ENCODE measurements at regions not wholly inside any gene's neighbourhood (a gene's known extent, or its start where the extent isn't known, plus 50 kb on each side); places are given as distances from the start of the nearest gene placed in this dataset.

- TF ChIP-seq CTCF (IDR thresholded peaks at IDR 0.05; ENCODE audit: partially characterized antibody, unreplicated experiment) = no peak
- H3K9me3 Mint-ChIP-seq (ENCODE audit: unreplicated experiment) = no peaks in the 10 kb centered on the region
- no peak overlapping the region for H3K4me3 Mint-ChIP-seq (ENCODE audit: unreplicated experiment)
- H3K36me3 Mint-ChIP-seq (ENCODE audit: unreplicated experiment) = peaks cover 9% of the 10 kb centered on the region
- no peak overlapping the region for H3K27ac Mint-ChIP-seq (ENCODE audit: unreplicated experiment)
- no peak for DNase-seq
- H3K27me3 Mint-ChIP-seq (ENCODE audit: unreplicated experiment) = no peaks in the 10 kb centered on the region
- peaks cover 30% of the 10 kb centered on the region for H3K4me1 Mint-ChIP-seq (ENCODE audit: low read depth, unreplicated experiment)
Measured at GRCh38 chr15:69551391-69552056, 98.9 kb downstream of the RPLP1 start.

- Mint-ChIP-seq H3K9me3 (ENCODE audit: unreplicated experiment) (peaks cover 2% of the 10 kb centered on the region), H3K4me1 (ENCODE audit: low read depth, unreplicated experiment) (peaks cover 34% of the 10 kb centered on the region), H3K27ac (ENCODE audit: unreplicated experiment) (no peak overlapping the region), H3K27me3 (ENCODE audit: unreplicated experiment) (no peaks in the 10 kb centered on the region), H3K4me3 (ENCODE audit: unreplicated experiment) (no peak overlapping the region), H3K36me3 (ENCODE audit: unreplicated experiment) (peaks cover 9% of the 10 kb centered on the region)
- TF ChIP-seq CTCF (IDR thresholded peaks at IDR 0.05; ENCODE audit: partially characterized antibody, unreplicated experiment) = no peak
- no peak for DNase-seq
Measured at GRCh38 chr15:69552057-69552815, 99.6 kb downstream of the RPLP1 start.

GRCh38 chr15:69553686-69554085 is 101.1 kb downstream of the RPLP1 start:
- Mint-ChIP-seq H3K9me3 (ENCODE audit: unreplicated experiment) (peaks cover 2% of the 10 kb centered on the region), H3K27me3 (ENCODE audit: unreplicated experiment) (no peaks in the 10 kb centered on the region), H3K27ac (ENCODE audit: unreplicated experiment) (no peak overlapping the region), H3K4me3 (ENCODE audit: unreplicated experiment) (no peak overlapping the region), H3K4me1 (ENCODE audit: low read depth, unreplicated experiment) (peaks cover 34% of the 10 kb centered on the region), H3K36me3 (ENCODE audit: unreplicated experiment) (peaks cover 9% of the 10 kb centered on the region)
- no peak for TF ChIP-seq CTCF (IDR thresholded peaks at IDR 0.05; ENCODE audit: partially characterized antibody, unreplicated experiment)
- DNase-seq = no peak

GRCh38 chr15:69554279-69554961 is 101.8 kb downstream of the RPLP1 start:
- Mint-ChIP-seq H3K27ac (ENCODE audit: unreplicated experiment) (peak overlapping the region; percentile 50), H3K36me3 (ENCODE audit: unreplicated experiment) (peaks cover 9% of the 10 kb centered on the region), H3K9me3 (ENCODE audit: unreplicated experiment) (peaks cover 2% of the 10 kb centered on the region), H3K4me3 (ENCODE audit: unreplicated experiment) (peak overlapping the region; percentile 49), H3K4me1 (ENCODE audit: low read depth, unreplicated experiment) (peaks cover 27% of the 10 kb centered on the region), H3K27me3 (ENCODE audit: unreplicated experiment) (no peaks in the 10 kb centered on the region)
- no peak for DNase-seq
- TF ChIP-seq CTCF (IDR thresholded peaks at IDR 0.05; ENCODE audit: partially characterized antibody, unreplicated experiment) = no peak

Measured in glutamatergic neuron (in vitro differentiated cells).